ENCODE measurements at regions not wholly inside any gene's neighbourhood (a gene's known extent, or its start where the extent isn't known, plus 50 kb on each side); places are given as distances from the start of the nearest gene placed in this dataset.

- TF ChIP-seq CTCF (IDR thresholded peaks at IDR 0.05; ENCODE audit: insufficient read depth, low read length) (no peak), POLR2AphosphoS5 (IDR thresholded peaks at IDR 0.05; ENCODE audit: low read depth) (no peak), SPI1 (IDR thresholded peaks at IDR 0.05; ENCODE audit: borderline replicate concordance, low read depth) (no peak), REST (IDR thresholded peaks at IDR 0.05; ENCODE audit: insufficient replicate concordance, low read depth) (no peak)
- no peak overlapping the region for H3K27ac ChIP-seq (replicated peaks)
- DNase-seq (ENCODE audit: low read depth in 1 of 2, low spot score in 1 of 2) = no peak
Measured at GRCh38 chr7:156532016-156532602, 108.5 kb upstream of the RNF32 start.

GRCh38 chr7:156529956-156530355 is 110.6 kb upstream of the RNF32 start:
- Histone ChIP-seq H3K27me3 (ENCODE audit: insufficient read depth, poor library complexity, severe bottlenecking) (no peaks in the 10 kb centered on the region), H3K27ac (replicated peaks) (no peak overlapping the region), H3K4me3 (replicated peaks; ENCODE audit: insufficient read depth, low read length) (no peak overlapping the region)
- TF ChIP-seq SPI1 (IDR thresholded peaks at IDR 0.05; ENCODE audit: borderline replicate concordance, low read depth) = no peak
- TF ChIP-seq REST (IDR thresholded peaks at IDR 0.05; ENCODE audit: insufficient replicate concordance, low read depth) = no peak
- no peak for TF ChIP-seq POLR2AphosphoS5 (IDR thresholded peaks at IDR 0.05; ENCODE audit: low read depth)
- TF ChIP-seq GABPA (IDR thresholded peaks at IDR 0.05; ENCODE audit: low read depth) = no peak
- no peak for TF ChIP-seq CTCF (IDR thresholded peaks at IDR 0.05; ENCODE audit: insufficient read depth, low read length)
- no peak for DNase-seq (ENCODE audit: low read depth in 1 of 2, low spot score in 1 of 2)

More at GRCh38 chr7:156532016-156532602, 108.5 kb upstream of the RNF32 start:
- H3K27me3 ChIP-seq (ENCODE audit: insufficient read depth, poor library complexity, severe bottlenecking) = peaks cover 5% of the 10 kb centered on the region
- no peak overlapping the region for H3K4me3 ChIP-seq (replicated peaks; ENCODE audit: insufficient read depth, low read length)

- DNase-seq (ENCODE audit: low read depth in 1 of 2, low spot score in 1 of 2) = no peak
- H3K27me3 ChIP-seq (ENCODE audit: insufficient read depth, poor library complexity, severe bottlenecking) = no peaks in the 10 kb centered on the region
- H3K27ac ChIP-seq (replicated peaks) = no peak overlapping the region
- TF ChIP-seq CTCF (IDR thresholded peaks at IDR 0.05; ENCODE audit: insufficient read depth, low read length) = no peak
- no peak for TF ChIP-seq GABPA (IDR thresholded peaks at IDR 0.05; ENCODE audit: low read depth)
- TF ChIP-seq SPI1 (IDR thresholded peaks at IDR 0.05; ENCODE audit: borderline replicate concordance, low read depth) = no peak
- TF ChIP-seq POLR2AphosphoS5 (IDR thresholded peaks at IDR 0.05; ENCODE audit: low read depth) = no peak
- TF ChIP-seq REST (IDR thresholded peaks at IDR 0.05; ENCODE audit: insufficient replicate concordance, low read depth) = no peak
- H3K4me3 ChIP-seq (replicated peaks; ENCODE audit: insufficient read depth, low read length) = no peak overlapping the region
Measured at GRCh38 chr7:156527458-156527890, 113.1 kb upstream of the RNF32 start.
